ENCODE measurements at regions not wholly inside any gene's neighbourhood (a gene's known extent, or its start where the extent isn't known, plus 50 kb on each side); places are given as distances from the start of the nearest gene placed in this dataset.
"Not testable (repeated sequence)": the region's sequence is repeated elsewhere in the genome, so short reads cannot be mapped to it uniquely, and the experiment has no call there.

DNA sequence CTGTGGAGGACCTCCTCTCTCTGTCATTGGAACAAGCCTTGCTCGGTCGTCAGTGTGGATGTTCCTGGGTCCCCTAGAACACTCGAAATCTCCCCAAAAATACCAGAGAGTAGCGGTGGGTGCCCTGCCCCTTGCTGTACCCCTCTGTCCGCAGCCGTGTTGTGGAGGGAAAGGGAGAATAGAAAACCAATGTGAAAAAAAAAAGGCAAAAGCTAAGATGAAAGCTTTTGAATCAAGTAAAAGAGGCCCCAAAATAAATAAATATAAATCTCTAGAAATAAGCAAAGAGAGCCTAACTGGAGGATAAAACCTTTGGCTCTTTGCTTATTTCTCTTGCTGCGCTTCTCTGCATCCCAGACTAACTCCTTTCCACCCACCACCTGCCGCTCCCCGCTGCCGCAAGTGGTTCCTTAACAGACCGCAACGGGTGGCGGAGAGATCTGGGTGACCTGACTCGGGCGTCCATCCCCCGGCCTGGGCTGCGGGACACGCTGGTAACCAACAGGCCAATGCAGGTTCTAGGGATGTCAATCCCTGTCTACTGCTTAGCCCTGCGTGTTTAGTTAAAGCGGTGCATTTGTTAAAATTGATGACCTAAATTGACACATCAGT, 110.0 kb downstream of the GPX5 start:
- TF ChIP-seq, protein P1, sequence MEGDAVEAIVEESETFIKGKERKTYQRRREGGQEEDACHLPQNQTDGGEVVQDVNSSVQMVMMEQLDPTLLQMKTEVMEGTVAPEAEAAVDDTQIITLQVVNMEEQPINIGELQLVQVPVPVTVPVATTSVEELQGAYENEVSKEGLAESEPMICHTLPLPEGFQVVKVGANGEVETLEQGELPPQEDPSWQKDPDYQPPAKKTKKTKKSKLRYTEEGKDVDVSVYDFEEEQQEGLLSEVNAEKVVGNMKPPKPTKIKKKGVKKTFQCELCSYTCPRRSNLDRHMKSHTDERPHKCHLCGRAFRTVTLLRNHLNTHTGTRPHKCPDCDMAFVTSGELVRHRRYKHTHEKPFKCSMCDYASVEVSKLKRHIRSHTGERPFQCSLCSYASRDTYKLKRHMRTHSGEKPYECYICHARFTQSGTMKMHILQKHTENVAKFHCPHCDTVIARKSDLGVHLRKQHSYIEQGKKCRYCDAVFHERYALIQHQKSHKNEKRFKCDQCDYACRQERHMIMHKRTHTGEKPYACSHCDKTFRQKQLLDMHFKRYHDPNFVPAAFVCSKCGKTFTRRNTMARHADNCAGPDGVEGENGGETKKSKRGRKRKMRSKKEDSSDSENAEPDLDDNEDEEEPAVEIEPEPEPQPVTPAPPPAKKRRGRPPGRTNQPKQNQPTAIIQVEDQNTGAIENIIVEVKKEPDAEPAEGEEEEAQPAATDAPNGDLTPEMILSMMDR (IDR thresholded peaks at IDR 0.05; ENCODE audit: low read depth, low read length): no peak
- DNase-seq (ENCODE audit: low read depth, low spot score): no peak
- Histone ChIP-seq H3K27me3 (ENCODE audit: control insufficient read depth, insufficient read depth, low read length) (peaks cover 18% of the 10 kb centered on the region), H3K4me3 (ENCODE audit: low read depth, low read length) (peak overlapping the region; percentile 40), H3K9me3 (ENCODE audit: control insufficient read depth, insufficient read depth, low read length) (peaks cover 11% of the 10 kb centered on the region; the same call in 1 of the 2 replicates), H3K27ac (ENCODE audit: low read depth, low read length) (no peak overlapping the region)
- POLR2A ChIA-PET: no interaction called here
- CTCF ChIA-PET: no interaction called here

DNA sequence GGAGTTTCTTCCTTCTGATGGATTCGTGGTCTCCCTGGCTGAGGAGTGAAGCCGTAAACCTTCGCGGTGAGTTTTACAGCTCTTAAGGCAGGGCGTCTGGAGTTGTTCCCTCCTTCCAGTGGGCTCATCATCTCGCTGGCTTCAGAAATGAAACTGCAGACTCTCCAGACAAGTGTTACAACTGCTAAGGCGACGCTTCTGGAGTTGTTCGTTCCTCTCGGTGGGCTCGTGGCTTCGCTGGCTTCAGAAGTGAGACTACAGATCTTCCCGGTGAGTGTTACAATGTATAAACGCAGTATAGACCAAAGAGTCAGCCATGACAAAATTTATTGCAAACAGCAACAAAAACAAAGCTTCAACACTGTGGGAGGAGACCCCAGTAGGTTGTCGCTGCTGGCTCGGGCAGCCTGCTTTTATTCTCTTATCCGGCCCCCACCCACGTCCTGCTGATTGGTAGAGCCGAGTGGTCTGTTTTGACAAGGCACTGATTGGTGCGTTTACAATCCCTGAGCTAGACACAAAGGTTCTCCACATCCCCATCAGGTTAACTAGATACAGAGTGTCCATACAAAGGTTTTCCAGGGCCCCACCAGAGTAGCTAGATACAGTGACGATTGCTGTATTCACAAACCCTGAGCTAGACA, 113.2 kb downstream of the GPX5 start:
- Histone ChIP-seq H3K27me3 (ENCODE audit: control insufficient read depth, insufficient read depth, low read length) (peaks cover 18% of the 10 kb centered on the region), H3K27ac (ENCODE audit: low read depth, low read length) (no peak overlapping the region), H3K4me3 (ENCODE audit: low read depth, low read length) (no peak overlapping the region), H3K9me3 (ENCODE audit: control insufficient read depth, insufficient read depth, low read length) (peaks cover 7% of the 10 kb centered on the region; the same call in 1 of the 2 replicates)
- TF ChIP-seq, protein P1 (IDR thresholded peaks at IDR 0.05; ENCODE audit: low read depth, low read length): no peak
- POLR2A ChIA-PET: no interaction called here
- DNase-seq (ENCODE audit: low read depth, low spot score): no peak
- CTCF ChIA-PET: no interaction called here

DNA sequence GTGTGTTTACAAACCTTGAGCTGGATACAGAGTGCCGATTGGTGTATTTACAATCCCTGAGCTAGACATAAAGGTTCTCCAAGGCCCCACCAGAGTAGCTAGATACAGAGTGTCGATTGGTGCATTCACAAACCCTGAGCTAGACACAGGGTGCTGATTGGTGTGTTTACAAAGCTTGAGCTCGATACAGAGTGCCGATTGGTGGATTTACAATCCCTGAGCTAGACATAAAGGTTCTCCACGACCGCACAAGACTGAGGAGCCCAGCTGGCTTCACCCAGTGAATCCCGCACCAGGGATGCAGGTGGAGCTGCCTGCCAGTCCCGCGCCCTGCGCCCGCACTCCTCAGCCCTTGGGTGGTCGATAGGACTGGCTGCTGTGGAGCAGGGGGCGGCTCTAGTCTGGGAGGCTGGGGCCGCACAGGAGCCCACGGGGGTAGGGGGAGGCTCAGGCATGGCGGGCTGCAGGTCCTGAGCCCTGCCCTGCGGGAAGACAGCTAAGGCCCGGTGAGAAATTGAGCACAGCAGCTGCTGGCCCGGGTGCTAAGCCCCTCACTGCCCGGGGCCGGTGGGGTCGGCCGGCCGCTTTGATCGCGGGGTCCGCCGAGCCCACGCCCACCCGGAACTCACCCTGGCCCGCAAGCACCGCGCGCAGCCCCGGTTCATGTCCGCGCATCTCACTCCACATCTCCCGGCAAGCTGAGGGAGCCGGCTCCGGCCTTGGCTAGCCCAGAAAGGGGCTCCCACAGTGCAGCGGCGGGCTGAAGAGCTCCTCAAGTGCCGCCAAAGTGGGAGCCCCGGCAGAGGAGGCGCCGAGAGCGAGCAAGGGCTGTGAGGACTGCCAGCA, 114.0 kb downstream of the GPX5 start:
- POLR2A ChIA-PET; CTCF ChIA-PET; H3K27ac ChIP-seq (ENCODE audit: low read depth, low read length); DNase-seq (ENCODE audit: low read depth, low spot score); H3K9me3 ChIP-seq (ENCODE audit: control insufficient read depth, insufficient read depth, low read length); H3K4me3 ChIP-seq (ENCODE audit: low read depth, low read length): not testable (repeated sequence)
- H3K27me3 ChIP-seq (ENCODE audit: control insufficient read depth, insufficient read depth, low read length): peaks cover 18% of the 10 kb centered on the region

DNA sequence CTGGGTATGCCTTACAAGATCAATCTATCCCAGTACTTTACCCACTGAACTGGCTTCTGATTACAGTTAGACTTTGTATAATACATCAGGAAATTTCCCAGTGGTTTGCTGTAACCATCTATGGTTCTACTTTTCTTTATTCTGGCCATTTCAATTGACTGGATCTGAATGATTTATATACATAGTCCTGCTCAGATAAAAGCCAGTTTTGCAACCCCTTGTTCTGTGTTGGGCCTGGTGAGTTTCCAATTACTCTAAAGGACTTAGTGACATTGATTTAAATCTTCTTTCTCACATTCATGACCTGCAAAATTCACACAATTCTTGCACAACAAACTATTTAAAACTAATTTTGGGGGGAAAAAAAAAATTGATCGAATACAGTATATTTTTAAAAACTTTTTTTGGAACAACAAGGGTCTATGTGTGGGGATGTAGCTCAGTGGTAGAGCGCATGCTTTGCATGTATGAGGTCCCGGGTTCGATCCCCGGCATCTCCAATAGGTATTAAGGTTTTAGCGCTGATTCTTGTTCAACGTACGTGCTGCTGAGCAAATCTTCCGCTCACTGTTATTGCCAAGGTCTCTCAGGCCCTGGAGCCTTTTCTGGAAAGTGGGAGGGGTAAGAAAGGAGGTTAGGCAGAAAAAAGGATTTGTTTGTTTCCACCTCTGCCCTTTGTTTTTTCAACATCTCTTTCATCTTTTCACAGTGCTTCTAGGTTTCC, 117.5 kb downstream of the GPX5 start:
- no peaks in the 10 kb centered on the region for H3K27me3 ChIP-seq (ENCODE audit: control insufficient read depth, insufficient read depth, low read length)
- POLR2A ChIA-PET: interaction anchor here (0.6 kb wide), 1 partner anchor 54 kb away, joined by 6 read pairs; no protein-coding TSS in a partner anchor
- H3K9me3 ChIP-seq (ENCODE audit: control insufficient read depth, insufficient read depth, low read length): peaks cover 7% of the 10 kb centered on the region; the same call in 1 of the 2 replicates
- TF ChIP-seq, protein P1 (IDR thresholded peaks at IDR 0.05; ENCODE audit: low read depth, low read length): no peak
- CTCF ChIA-PET: no interaction called here
- peak; percentile 26 for DNase-seq (ENCODE audit: low read depth, low spot score)
- no peak overlapping the region for H3K27ac ChIP-seq (ENCODE audit: low read depth, low read length)
- no peak overlapping the region for H3K4me3 ChIP-seq (ENCODE audit: low read depth, low read length)

DNA sequence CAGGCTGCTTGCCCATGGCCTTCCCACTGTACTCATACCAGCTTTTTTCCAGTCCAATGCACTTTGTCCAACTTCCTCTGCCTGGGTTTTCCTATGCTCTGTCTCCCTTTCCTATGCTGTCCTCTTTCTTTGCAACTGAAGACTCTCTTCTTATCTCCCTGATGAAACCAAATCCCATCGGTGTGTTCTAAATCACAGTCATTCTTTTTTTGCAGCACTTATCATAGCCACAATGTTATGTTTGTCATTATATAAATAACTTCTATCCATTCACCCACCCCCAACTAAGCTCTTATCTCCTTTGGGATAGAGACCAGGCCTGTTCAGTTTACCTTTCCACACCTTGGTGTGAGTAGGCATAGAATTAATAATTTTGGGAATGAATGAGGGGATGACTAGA, 121.0 kb downstream of the GPX5 start:
- TF ChIP-seq, protein P1 (IDR thresholded peaks at IDR 0.05; ENCODE audit: low read depth, low read length): no peak
- Histone ChIP-seq H3K27me3 (ENCODE audit: control insufficient read depth, insufficient read depth, low read length) (no peaks in the 10 kb centered on the region), H3K27ac (ENCODE audit: low read depth, low read length) (no peak overlapping the region), H3K4me3 (ENCODE audit: low read depth, low read length) (no peak overlapping the region), H3K9me3 (ENCODE audit: control insufficient read depth, insufficient read depth, low read length) (no peaks in the 10 kb centered on the region)
- POLR2A ChIA-PET: no interaction called here
- no peak for DNase-seq (ENCODE audit: low read depth, low spot score)
- CTCF ChIA-PET: no interaction called here
